Fibroblast of skin of right biceps (primary cell): ENCODE measurements at regions not wholly inside any gene's neighbourhood (a gene's known extent, or its start where the extent isn't known, plus 50 kb on each side); places are given as distances from the start of the nearest gene placed in this dataset.
"Not testable (repeated sequence)": the region's sequence is repeated elsewhere in the genome, so short reads cannot be mapped to it uniquely, and the experiment has no call there.

Source experiments
- DNase-seq: peaks from one replicate; pipeline ENCODE4 v3.0.0-alpha.2; 2013

- no peak for DNase-seq
Observed at GRCh38 chr15:96135166-96136093, 195.1 kb upstream of the NR2F2 start.

- DNase-seq: no peak
Observed at GRCh38 chr15:96138985-96139384, 191.5 kb upstream of the NR2F2 start.

GRCh38 chr15:96142498-96142897 lies 188.0 kb upstream of the NR2F2 start:
- no peak for DNase-seq

GRCh38 chr15:96144734-96145133 lies 185.8 kb upstream of the NR2F2 start:
- DNase-seq: no peak

- DNase-seq: no peak
Observed at GRCh38 chr15:96146726-96147125, 183.8 kb upstream of the NR2F2 start.

GRCh38 chr15:96147267-96147666 lies 183.2 kb upstream of the NR2F2 start:
- DNase-seq: no peak

- DNase-seq: no peak
Observed at GRCh38 chr15:96150254-96150653, 180.2 kb upstream of the NR2F2 start.

GRCh38 chr15:96151749-96152148 lies 178.8 kb upstream of the NR2F2 start:
- peak; percentile 49 for DNase-seq

GRCh38 chr15:96153929-96154328 lies 176.6 kb upstream of the NR2F2 start:
- no peak for DNase-seq

GRCh38 chr15:96158938-96159337 lies 171.6 kb upstream of the NR2F2 start:
- DNase-seq: no peak

- peak; percentile 33 for DNase-seq
Observed at GRCh38 chr15:96160269-96160668, 170.2 kb upstream of the NR2F2 start.

- DNase-seq: no peak
Observed at GRCh38 chr15:96160800-96161199, 169.7 kb upstream of the NR2F2 start.

- no peak for DNase-seq
Observed at GRCh38 chr15:96162322-96162721, 168.2 kb upstream of the NR2F2 start.

GRCh38 chr15:96165081-96165480 lies 165.4 kb upstream of the NR2F2 start:
- DNase-seq: no peak

- DNase-seq: no peak
Observed at GRCh38 chr15:96165775-96166174, 164.7 kb upstream of the NR2F2 start.

- no peak for DNase-seq
Observed at GRCh38 chr15:96166223-96167200, 164.0 kb upstream of the NR2F2 start.

GRCh38 chr15:96170616-96170978 lies 159.9 kb upstream of the NR2F2 start:
- not testable (repeated sequence) for DNase-seq

- DNase-seq: peak; percentile 28
Observed at GRCh38 chr15:96170979-96171739, 159.3 kb upstream of the NR2F2 start.

- DNase-seq: no peak
Observed at GRCh38 chr15:96171853-96172296, 158.6 kb upstream of the NR2F2 start.

GRCh38 chr15:96172417-96172816 lies 158.1 kb upstream of the NR2F2 start:
- no peak for DNase-seq

GRCh38 chr15:96176831-96177230 lies 153.7 kb upstream of the NR2F2 start:
- DNase-seq: no peak

- no peak for DNase-seq
Observed at GRCh38 chr15:96177279-96177678, 153.2 kb upstream of the NR2F2 start.
